Uterus (tissue), 3 donors: ENCODE measurements at regions not wholly inside any gene's neighbourhood (a gene's known extent, or its start where the extent isn't known, plus 50 kb on each side); places are given as distances from the start of the nearest gene placed in this dataset.

Experiments
- DNase-seq, 2 donors: peaks; one replicate each; pipeline ENCODE4 v3.0.0-alpha.2; 2019 to 2020
- H3K27ac ChIP-seq, 2 donors: fragments of 200-600 bp; sonication (generic); 1 replicate in 1 of 2; 2 replicates in 1 of 2; pipeline ENCODE4 v1.5.1; 2016 to 2018
- H3K27me3 ChIP-seq, 2 donors: fragments of 200-600 bp; sonication (generic); one replicate each; pipeline ENCODE4 v1.5.1; 2018 to 2019; ENCODE audit warnings: control low read depth in 1 of 2
- H3K36me3 ChIP-seq, 2 donors: fragments of 200-600 bp; sonication (generic); one replicate each; pipeline ENCODE4 v1.5.1; 2019; ENCODE audit warnings: control low read depth in 1 of 2
- H3K4me1 ChIP-seq, 2 donors: fragments of 200-600 bp; sonication (generic); one replicate each; pipeline ENCODE4 v1.5.1; 2018 to 2019; ENCODE audit warnings: control low read depth in 1 of 2
- H3K4me3 ChIP-seq, 2 donors: fragments of 200-600 bp; sonication (generic); 1 replicate in 1 of 2; 2 replicates in 1 of 2; pipeline ENCODE4 v1.5.1; 2018 to 2019; ENCODE audit warnings: mild to moderate bottlenecking in 1 of 2
- H3K9me3 ChIP-seq, 2 donors: fragments of 200-600 bp; sonication (generic); one replicate each; pipeline ENCODE4 v1.5.1; 2019; ENCODE audit warnings: control low read depth in 1 of 2
- CTCF ChIP-seq, 4 experiments: fragments of 200-600 bp in 2 of 4; fragments of 450-650 bp in 2 of 4; sonication (generic) in 2 of 4; IDR thresholded peaks; one replicate each; pipeline ENCODE4 v1.5.1; 2016 to 2019; ENCODE audit warnings: antibody characterized with exemption in 4 of 4, mild to moderate bottlenecking in 2 of 4, moderate library complexity in 1 of 4
- POLR2A ChIP-seq, 2 donors: fragments of 450-650 bp; IDR thresholded peaks; one replicate each; pipeline ENCODE4 v1.6.1; 2016; ENCODE audit warnings: antibody characterized with exemption in 2 of 2, mild to moderate bottlenecking in 1 of 2, moderate library complexity in 1 of 2
- intact Hi-C: fragments of 100-400 bp; cut with DNase I; formaldehyde crosslinking; loops from one replicate; pipeline ENCODE4 v1.15.1; 2023; ENCODE audit warnings: low total_unique reads
- donor health status: DM: yes; HTN: yes; CAD: no.

GRCh38 chr3:139839014-139839413 is 96.0 kb upstream of the CLSTN2 start:
- no peak for DNase-seq
- Histone ChIP-seq H3K4me3 (no peak overlapping the region), H3K27ac (no peak overlapping the region), H3K9me3 (no peaks in the 10 kb centered on the region), H3K36me3 (no peaks in the 10 kb centered on the region), H3K27me3 (no peaks in the 10 kb centered on the region), H3K4me1 (peaks cover 0 to 10% of the 10 kb centered on the region in 2 donors)
- TF ChIP-seq CTCF (IDR thresholded peaks at IDR 0.05) = no peak
- TF ChIP-seq POLR2A (IDR thresholded peaks at IDR 0.05) = no peak
- intact Hi-C loops = no loop called here

- intact Hi-C loops = no loop called here
- Histone ChIP-seq H3K4me3 (no peak overlapping the region), H3K4me1 (peaks cover 0 to 10% of the 10 kb centered on the region in 2 donors), H3K27ac (no peak overlapping the region), H3K27me3 (no peaks in the 10 kb centered on the region), H3K9me3 (no peaks in the 10 kb centered on the region), H3K36me3 (no peaks in the 10 kb centered on the region)
- TF ChIP-seq CTCF (IDR thresholded peaks at IDR 0.05) (no peak), POLR2A (IDR thresholded peaks at IDR 0.05) (no peak)
- no peak for DNase-seq
Measured at GRCh38 chr3:139838269-139838957, 96.6 kb upstream of the CLSTN2 start.

- H3K9me3 ChIP-seq = no peaks in the 10 kb centered on the region
- intact Hi-C loops = no loop called here
- no peak overlapping the region for H3K27ac ChIP-seq
Measured at GRCh38 chr3:139836698-139837464, 98.1 kb upstream of the CLSTN2 start.

GRCh38 chr3:139835830-139836683 is 98.9 kb upstream of the CLSTN2 start:
- H3K27ac ChIP-seq = no peak overlapping the region

More at GRCh38 chr3:139836698-139837464, 98.1 kb upstream of the CLSTN2 start:
- TF ChIP-seq CTCF (IDR thresholded peaks at IDR 0.05) = no peak
- no peak for TF ChIP-seq POLR2A (IDR thresholded peaks at IDR 0.05)
- no peak for DNase-seq
- Histone ChIP-seq H3K36me3 (no peaks in the 10 kb centered on the region), H3K27me3 (no peaks in the 10 kb centered on the region), H3K4me1 (peaks cover 0 to 10% of the 10 kb centered on the region in 2 donors), H3K4me3 (no peak overlapping the region)

More at GRCh38 chr3:139835830-139836683, 98.9 kb upstream of the CLSTN2 start:
- intact Hi-C loops = no loop called here
- DNase-seq = no peak
- Histone ChIP-seq H3K36me3 (no peaks in the 10 kb centered on the region), H3K27me3 (no peaks in the 10 kb centered on the region), H3K4me1 (peaks cover 0 to 10% of the 10 kb centered on the region in 2 donors), H3K9me3 (no peaks in the 10 kb centered on the region), H3K4me3 (no peak overlapping the region)
- TF ChIP-seq CTCF (IDR thresholded peaks at IDR 0.05) = no peak
